Hepatocyte (in vitro differentiated cells): ENCODE measurements at regions not wholly inside any gene's neighbourhood (a gene's known extent, or its start where the extent isn't known, plus 50 kb on each side); places are given as distances from the start of the nearest gene placed in this dataset.
A peak's percentile ranks its signal among the peaks of the same experiment; 100 is the strongest.

Experiments used
- DNase-seq: peaks from one replicate; pipeline ENCODE4 v3.0.0-alpha.2; 2016; ENCODE audit warnings: low spot score
- H2AFZ ChIP-seq: fragments of 200-600 bp; sonication (generic); 2 replicates; pipeline ENCODE4 v1.6.0; 2016; ENCODE audit warnings: antibody characterized with exemption, mild to moderate bottlenecking
- H3K27ac ChIP-seq: fragments of 200-600 bp; sonication (generic); 2 replicates; pipeline ENCODE4 v1.5.1; 2016; ENCODE audit warnings: mild to moderate bottlenecking
- H3K27me3 ChIP-seq: fragments of 200-600 bp; sonication (generic); 2 replicates; pipeline ENCODE4 v1.6.1; 2016
- H3K36me3 ChIP-seq: fragments of 200-600 bp; sonication (generic); replicated peaks from 2 replicates; pipeline ENCODE4 v1.5.1; 2016; ENCODE audit warnings: low read depth; ENCODE audit not compliant: insufficient read depth
- H3K4me1 ChIP-seq: fragments of 200-600 bp; sonication (generic); 2 replicates; pipeline ENCODE4 v1.5.1; 2016; ENCODE audit warnings: mild to moderate bottlenecking, moderate library complexity; ENCODE audit not compliant: insufficient read depth
- H3K4me2 ChIP-seq: fragments of 200-600 bp; sonication (generic); 2 replicates; pipeline ENCODE4 v1.6.0; 2016
- H3K4me3 ChIP-seq: fragments of 200-600 bp; sonication (generic); 2 replicates; pipeline ENCODE4 v1.5.1; 2016; ENCODE audit warnings: mild to moderate bottlenecking
- H3K79me2 ChIP-seq: fragments of 200-600 bp; sonication (generic); 2 replicates; pipeline ENCODE4 v1.6.0; 2017; ENCODE audit warnings: mild to moderate bottlenecking
- H3K9me2 ChIP-seq: fragments of 200-600 bp; sonication (generic); replicated peaks from 2 replicates; pipeline ENCODE4 v1.6.0; 2017; ENCODE audit warnings: mild to moderate bottlenecking; ENCODE audit not compliant: insufficient read depth
- H3K9me3 ChIP-seq: fragments of 200-600 bp; sonication (generic); 2 replicates; pipeline ENCODE4 v1.5.1; 2016; ENCODE audit warnings: low read depth, mild to moderate bottlenecking
- H4K20me1 ChIP-seq: fragments of 200-600 bp; sonication (generic); 2 replicates; pipeline ENCODE4 v1.6.0; 2016; ENCODE audit warnings: mild to moderate bottlenecking; ENCODE audit not compliant: insufficient read depth, poor library complexity, severe bottlenecking
- CTCF ChIP-seq: fragments of 200-600 bp; sonication (generic); IDR thresholded peaks from 2 replicates; pipeline ENCODE4 v1.5.1; 2016; ENCODE audit warnings: antibody characterized with exemption, mild to moderate bottlenecking; ENCODE audit not compliant: poor library complexity
- EZH2 ChIP-seq: fragments of 200-600 bp; sonication (generic); IDR thresholded peaks from 2 replicates; pipeline ENCODE4 v1.6.1; 2016; ENCODE audit warnings: antibody characterized with exemption, mild to moderate bottlenecking, borderline replicate concordance
- EZH2phosphoT487 ChIP-seq: fragments of 200-600 bp; sonication (generic); IDR thresholded peaks from one replicate; pipeline ENCODE4 v1.6.1; 2018; ENCODE audit warnings: antibody characterized with exemption, mild to moderate bottlenecking, low read depth, moderate library complexity; ENCODE audit not compliant: unreplicated experiment, severe bottlenecking
- WGBS: methylation state at CpG from one replicate; pipeline ENCODE4 v1.1.6; 2016; ENCODE audit warnings: low lambda C conversion rate; ENCODE audit errors: missing lambda C conversion rate; 5-methylcytosine and 5-hydroxymethylcytosine counted together

GRCh38 chr5:96226941-96227552, 206.0 kb downstream of the PCSK1 start:
- peak overlapping the region; percentile 9 for H3K4me2 ChIP-seq
- H3K9me3 ChIP-seq, result no peaks in the 10 kb centered on the region
- 69% methylated on average over 6 of the region's 6 CpGs for WGBS
- DNase-seq, result peak; percentile 20
- H3K27me3 ChIP-seq, result no peaks in the 10 kb centered on the region
- H3K79me2 ChIP-seq, result no peaks in the 10 kb centered on the region
- no peak overlapping the region for H3K4me3 ChIP-seq
- H2AFZ ChIP-seq, result no peak overlapping the region
- H3K36me3 ChIP-seq, result no peaks in the 10 kb centered on the region
- TF ChIP-seq EZH2phosphoT487 (no peak), EZH2 (no peak), CTCF (no peak)
- H4K20me1 ChIP-seq, result no peaks in the 10 kb centered on the region
- H3K9me2 ChIP-seq, result no peaks in the 10 kb centered on the region
- H3K4me1 ChIP-seq, result no peaks in the 10 kb centered on the region
- H3K27ac ChIP-seq, result peak overlapping the region; percentile 2

- no peak for DNase-seq
- H2AFZ ChIP-seq, result no peak overlapping the region
- no peaks in the 10 kb centered on the region for H3K4me1 ChIP-seq
- H3K4me2 ChIP-seq, result no peak overlapping the region
- no peaks in the 10 kb centered on the region for H3K9me3 ChIP-seq
- H4K20me1 ChIP-seq, result no peaks in the 10 kb centered on the region
- H3K27me3 ChIP-seq, result no peaks in the 10 kb centered on the region
- H3K27ac ChIP-seq, result no peak overlapping the region
- WGBS, result 93% methylated on average over 2 of the region's 2 CpGs
- H3K36me3 ChIP-seq, result no peaks in the 10 kb centered on the region
- no peaks in the 10 kb centered on the region for H3K79me2 ChIP-seq
- H3K4me3 ChIP-seq, result no peak overlapping the region
- TF ChIP-seq CTCF (no peak), EZH2 (no peak), EZH2phosphoT487 (no peak)
- H3K9me2 ChIP-seq, result no peaks in the 10 kb centered on the region
Measured at GRCh38 chr5:96222129-96222528, 210.9 kb downstream of the PCSK1 start.

GRCh38 chr5:96220610-96221390, 212.2 kb downstream of the PCSK1 start:
- WGBS, result 92% methylated on average over 4 of the region's 4 CpGs

More at GRCh38 chr5:96220610-96221390, 212.2 kb downstream of the PCSK1 start:
- H3K4me3 ChIP-seq, result no peak overlapping the region
- no peaks in the 10 kb centered on the region for H3K9me2 ChIP-seq
- DNase-seq, result no peak
- no peaks in the 10 kb centered on the region for H3K79me2 ChIP-seq
- H3K4me2 ChIP-seq, result no peak overlapping the region
- H4K20me1 ChIP-seq, result no peaks in the 10 kb centered on the region
- TF ChIP-seq EZH2, result no peak
- TF ChIP-seq EZH2phosphoT487, result no peak
- no peak for TF ChIP-seq CTCF
- no peaks in the 10 kb centered on the region for H3K4me1 ChIP-seq
- H3K27ac ChIP-seq, result no peak overlapping the region
- no peak overlapping the region for H2AFZ ChIP-seq
- no peaks in the 10 kb centered on the region for H3K27me3 ChIP-seq
- H3K36me3 ChIP-seq, result no peaks in the 10 kb centered on the region
- H3K9me3 ChIP-seq, result no peaks in the 10 kb centered on the region
